Panc1 (cell line): ENCODE measurements at regions not wholly inside any gene's neighbourhood (a gene's known extent, or its start where the extent isn't known, plus 50 kb on each side); places are given as distances from the start of the nearest gene placed in this dataset.

Experiments used
- ATAC-seq: fragments of 200-7000 bp; cut with Tn5 transposase; 2 replicates; pipeline ENCODE4 v1.9.1; 2020; ENCODE audit warnings: mild to moderate bottlenecking, moderate library complexity
- BruUV-seq: library from RNA; stranded (reverse); fragments of 400-500 nt; replicated peaks from 2 replicates; lab custom pipeline; 2021; lab: Mats Ljungman, UMichigan
- CTCF ChIA-PET: fragments of 300-600 bp; sonication (Branson Sonifier 250); formaldehyde crosslinking; loops from one replicate; lab custom pipeline; 2022; ENCODE audit warnings: antibody characterized with exemption; lab: Charles Lee
- POLR2A ChIA-PET: fragments of 300-600 bp; sonication (Branson Sonifier 250); formaldehyde crosslinking; loops from one replicate; lab custom pipeline; 2022; ENCODE audit warnings: antibody characterized with exemption; lab: Charles Lee
- DNase-seq: peaks from one replicate; pipeline ENCODE4 v3.0.0-alpha.2; 2010; ENCODE audit warnings: low read depth, low spot score
- H3K27ac ChIP-seq: 2 replicates; pipeline ENCODE4 v1.5.1; 2011; ENCODE audit warnings: mild to moderate bottlenecking, low read length, inconsistent platforms
- H3K27me3 ChIP-seq: fragments of 200-500 bp; sonication (Bioruptor generic); 2 replicates; pipeline ENCODE4 v1.6.0; 2014; ENCODE audit warnings: low read length, inconsistent platforms; ENCODE audit not compliant: control insufficient read depth, insufficient read depth
- H3K36me3 ChIP-seq: fragments of 200-500 bp; sonication (Bioruptor generic); 2 replicates; pipeline ENCODE4 v1.5.1; 2014; ENCODE audit warnings: inconsistent platforms, mild to moderate bottlenecking, low read length, moderate library complexity; ENCODE audit not compliant: control insufficient read depth, insufficient read depth
- H3K4me1 ChIP-seq: 2 replicates; pipeline ENCODE4 v1.5.1; 2011; ENCODE audit warnings: inconsistent platforms, mild to moderate bottlenecking, low read length, moderate library complexity; ENCODE audit not compliant: control insufficient read depth, insufficient read depth
- H3K4me3 ChIP-seq, 2 experiments: 2 replicates each; pipeline ENCODE4 v1.5.1; 2011 to 2012; ENCODE audit warnings: low read depth in 2 of 2, low read length in 2 of 2, mild to moderate bottlenecking in 2 of 2, inconsistent platforms in 1 of 2, moderate library complexity in 1 of 2
- H3K9me3 ChIP-seq: fragments of 200-500 bp; sonication (Bioruptor generic); 2 replicates; pipeline ENCODE4 v1.5.1; 2014; ENCODE audit warnings: low read depth, mild to moderate bottlenecking, inconsistent platforms, low read length, moderate library complexity; ENCODE audit not compliant: control insufficient read depth, insufficient read depth
- POLR2AphosphoS5 ChIP-seq: IDR thresholded peaks from 2 replicates; pipeline ENCODE4 v1.6.1; 2012; ENCODE audit warnings: mild to moderate bottlenecking, low read depth, low read length, moderate library complexity
- REST ChIP-seq, 2 experiments: IDR thresholded peaks; 2 replicates each; pipeline ENCODE4 v1.6.1; 2011 to 2012; ENCODE audit warnings: low read depth in 2 of 2, control low read depth in 1 of 2, low read length in 1 of 2, mild to moderate bottlenecking in 1 of 2, moderate library complexity in 1 of 2; ENCODE audit not compliant: insufficient read depth in 1 of 2
- SIN3A ChIP-seq: IDR thresholded peaks from 2 replicates; pipeline ENCODE4 v1.6.1; 2012; ENCODE audit warnings: low read depth, mild to moderate bottlenecking, low read length, moderate library complexity, borderline replicate concordance; ENCODE audit not compliant: insufficient read depth
- TCF7L2 ChIP-seq: IDR thresholded peaks from 2 replicates; pipeline ENCODE4 v1.6.1; 2011; ENCODE audit warnings: mild to moderate bottlenecking, low read depth, low read length, inconsistent platforms
- in situ Hi-C: cut with HindIII; loops from 2 replicates; pipeline ENCODE4 v1.10.0; 2016; ENCODE audit warnings: low sequenced_read_pairs, low pct_unique_long_range_greater_than_20kb
- intact Hi-C: fragments of 100-400 bp; cut with micrococcal nuclease; formaldehyde crosslinking; loops from one replicate; pipeline ENCODE4 v1.10.0; 2022; ENCODE audit not compliant: unreplicated experiment
- TF ChIP-seq, protein P1 (sequence below): fragments of 450-650 bp; IDR thresholded peaks from 2 replicates; pipeline ENCODE4 v1.5.1; 2017; ENCODE audit warnings: mild to moderate bottlenecking

GRCh38 chr17:55649957-55650597 is 72.6 kb downstream of the TMEM100 start:
- ATAC-seq (no peak), DNase-seq (no peak)
- ChIA-PET POLR2A (no interaction called here), CTCF (no interaction called here)
- in situ Hi-C loops (no loop called here), intact Hi-C loops (no loop called here)
- Histone ChIP-seq H3K4me1 (no peaks in the 10 kb centered on the region), H3K27ac (no peak overlapping the region), H3K27me3 (no peaks in the 10 kb centered on the region), H3K36me3 (no peaks in the 10 kb centered on the region), H3K9me3 (no peaks in the 10 kb centered on the region), H3K4me3 (no peak overlapping the region)
- BruUV-seq, result no TSS peak
- TF ChIP-seq SIN3A, result no peak
- no peak for TF ChIP-seq TCF7L2
- no peak for TF ChIP-seq REST (IDR thresholded peaks at IDR 0.05; ENCODE audit: insufficient read depth in 1 of 2, low read depth in 2 of 2, low read length in 1 of 2)
- TF ChIP-seq POLR2AphosphoS5, result no peak
- TF ChIP-seq, protein P1, sequence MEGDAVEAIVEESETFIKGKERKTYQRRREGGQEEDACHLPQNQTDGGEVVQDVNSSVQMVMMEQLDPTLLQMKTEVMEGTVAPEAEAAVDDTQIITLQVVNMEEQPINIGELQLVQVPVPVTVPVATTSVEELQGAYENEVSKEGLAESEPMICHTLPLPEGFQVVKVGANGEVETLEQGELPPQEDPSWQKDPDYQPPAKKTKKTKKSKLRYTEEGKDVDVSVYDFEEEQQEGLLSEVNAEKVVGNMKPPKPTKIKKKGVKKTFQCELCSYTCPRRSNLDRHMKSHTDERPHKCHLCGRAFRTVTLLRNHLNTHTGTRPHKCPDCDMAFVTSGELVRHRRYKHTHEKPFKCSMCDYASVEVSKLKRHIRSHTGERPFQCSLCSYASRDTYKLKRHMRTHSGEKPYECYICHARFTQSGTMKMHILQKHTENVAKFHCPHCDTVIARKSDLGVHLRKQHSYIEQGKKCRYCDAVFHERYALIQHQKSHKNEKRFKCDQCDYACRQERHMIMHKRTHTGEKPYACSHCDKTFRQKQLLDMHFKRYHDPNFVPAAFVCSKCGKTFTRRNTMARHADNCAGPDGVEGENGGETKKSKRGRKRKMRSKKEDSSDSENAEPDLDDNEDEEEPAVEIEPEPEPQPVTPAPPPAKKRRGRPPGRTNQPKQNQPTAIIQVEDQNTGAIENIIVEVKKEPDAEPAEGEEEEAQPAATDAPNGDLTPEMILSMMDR, result no peak

DNA sequence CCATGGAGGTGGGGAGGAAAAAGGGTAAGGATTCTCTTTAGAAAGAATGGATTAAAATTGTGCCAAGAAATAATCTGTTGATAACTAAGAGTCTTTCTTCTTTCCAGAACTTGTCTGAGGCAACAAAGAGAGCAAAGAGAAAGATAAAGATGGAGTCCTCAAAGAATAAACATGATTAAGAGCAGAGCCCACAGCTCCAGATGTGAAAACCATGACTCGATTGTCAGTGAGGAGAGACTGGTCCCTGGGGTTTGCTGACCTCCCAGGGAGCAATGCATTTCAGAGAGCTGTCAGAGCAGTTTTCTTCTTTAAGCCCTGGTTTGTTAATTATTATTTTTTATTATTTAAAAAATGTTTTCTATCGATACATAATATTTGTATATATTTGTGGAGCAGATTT is 74.6 kb downstream of the TMEM100 start:
- CTCF ChIA-PET, result no interaction called here
- no peak for TF ChIP-seq POLR2AphosphoS5
- no peak for TF ChIP-seq SIN3A
- TF ChIP-seq REST (IDR thresholded peaks at IDR 0.05; ENCODE audit: insufficient read depth in 1 of 2, low read depth in 2 of 2, low read length in 1 of 2), result no peak
- no peak for TF ChIP-seq TCF7L2
- TF ChIP-seq, protein P1, result no peak

More for the DNA sequence above, 74.6 kb downstream of the TMEM100 start:
- no peak overlapping the region for H3K27ac ChIP-seq
- no peaks in the 10 kb centered on the region for H3K9me3 ChIP-seq
- no peak for DNase-seq
- ATAC-seq, result no peak
- H3K4me3 ChIP-seq, result no peak overlapping the region
- H3K4me1 ChIP-seq, result no peaks in the 10 kb centered on the region
- POLR2A ChIA-PET, result no interaction called here
- H3K36me3 ChIP-seq, result no peaks in the 10 kb centered on the region
- BruUV-seq, result no TSS peak
- intact Hi-C loops (no loop called here), in situ Hi-C loops (no loop called here)
- no peaks in the 10 kb centered on the region for H3K27me3 ChIP-seq
